Right kidney (tissue), 1 donor: ENCODE measurements at regions not wholly inside any gene's neighbourhood (a gene's known extent, or its start where the extent isn't known, plus 50 kb on each side); places are given as distances from the start of the nearest gene placed in this dataset.
"Not testable (repeated sequence)": the region's sequence is repeated elsewhere in the genome, so short reads cannot be mapped to it uniquely, and the experiment has no call there.

ENCODE experiments used
- DNase-seq: peaks from one replicate; pipeline ENCODE4 v3.0.0-alpha.2; 2016

- no peak for DNase-seq
Observed at GRCh38 chr15:56808160-56808559, 74.9 kb upstream of the ZNF280D start.

DNA sequence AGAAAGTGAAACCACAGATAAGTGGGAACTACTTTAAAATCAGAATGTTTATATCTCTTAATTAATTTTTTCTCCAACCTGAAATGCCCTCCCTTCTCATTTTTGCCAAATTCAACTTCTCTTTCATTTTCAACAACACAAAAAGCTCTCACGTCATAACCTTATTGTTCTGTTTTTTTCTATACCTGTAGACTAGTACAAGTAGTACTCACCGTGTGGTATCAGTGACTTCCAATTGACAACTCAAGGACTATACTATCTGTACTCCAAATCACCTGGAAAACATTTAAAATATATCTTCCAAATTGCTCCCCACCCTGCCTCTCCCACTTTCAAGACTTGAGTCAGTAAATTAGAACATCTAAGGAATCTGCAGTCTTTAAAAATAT lies 72.8 kb upstream of the ZNF280D start:
- DNase-seq: no peak

DNA sequence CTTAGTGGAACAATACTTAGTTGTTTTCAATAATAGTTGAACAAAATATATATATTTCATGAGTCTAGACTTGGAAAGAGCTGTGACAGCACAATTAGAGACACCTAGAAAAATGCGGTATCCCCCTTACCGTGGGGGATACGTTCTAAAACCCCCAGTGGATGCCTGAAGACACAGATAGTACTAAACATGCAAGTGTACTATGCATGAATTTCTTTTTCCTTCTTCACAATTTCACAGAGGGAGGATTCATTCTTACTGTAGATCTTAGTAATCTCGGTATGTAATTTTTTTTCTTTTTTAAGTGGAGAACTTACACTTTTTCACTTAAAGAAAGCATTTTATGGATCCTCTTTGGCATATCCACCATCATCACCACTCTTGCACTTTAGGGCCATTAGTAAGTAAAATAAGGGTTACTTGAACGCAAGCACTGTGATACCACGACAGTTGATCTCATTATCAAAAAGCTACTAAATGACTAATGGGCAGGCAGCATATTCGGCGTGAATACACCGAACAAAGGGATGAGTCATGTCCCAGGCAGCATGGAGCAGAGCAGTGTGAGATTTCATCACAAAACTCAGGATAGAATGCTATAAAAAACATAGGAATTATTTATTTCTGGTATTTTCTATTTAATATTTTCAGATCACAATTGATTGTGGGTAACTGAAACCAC lies 72.3 kb upstream of the ZNF280D start:
- no peak for DNase-seq

DNA sequence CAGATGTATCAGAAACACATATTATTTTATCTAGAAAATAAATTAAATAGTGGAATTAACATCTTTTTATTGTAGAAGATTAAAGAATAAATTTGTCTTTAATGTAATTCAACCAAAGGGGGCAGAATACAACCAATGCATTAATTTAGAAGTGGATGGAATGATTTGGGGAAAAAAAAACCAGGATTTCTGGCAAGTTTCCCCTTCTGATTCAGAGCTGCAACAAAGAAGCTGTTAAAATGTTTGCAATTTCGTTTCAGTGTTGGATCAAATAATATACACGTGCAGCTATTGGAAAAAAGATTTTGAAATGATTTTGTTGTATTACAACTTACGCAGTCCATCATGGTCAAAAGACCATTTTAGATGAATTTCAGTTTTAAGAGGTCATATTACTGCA lies 71.6 kb upstream of the ZNF280D start:
- no peak for DNase-seq

DNA sequence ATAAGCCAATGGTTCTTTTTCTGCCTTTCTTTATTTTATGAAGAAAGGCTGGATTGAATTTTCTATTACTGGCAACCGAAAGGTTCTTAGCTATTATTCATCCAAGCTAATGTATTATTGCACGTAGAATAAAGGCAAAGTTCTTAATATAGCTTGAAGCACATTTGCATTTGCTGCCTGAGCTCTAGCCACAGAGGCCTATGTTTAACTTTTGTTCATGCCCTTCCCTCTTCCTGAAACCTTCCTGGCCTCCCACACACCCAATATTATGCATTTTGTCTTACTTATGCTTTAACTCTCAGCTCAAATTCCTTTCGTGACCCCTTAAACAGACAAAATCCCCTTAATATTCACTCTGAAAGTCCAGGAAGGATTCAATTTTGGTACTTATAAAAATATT lies 71.0 kb upstream of the ZNF280D start:
- no peak for DNase-seq

DNA sequence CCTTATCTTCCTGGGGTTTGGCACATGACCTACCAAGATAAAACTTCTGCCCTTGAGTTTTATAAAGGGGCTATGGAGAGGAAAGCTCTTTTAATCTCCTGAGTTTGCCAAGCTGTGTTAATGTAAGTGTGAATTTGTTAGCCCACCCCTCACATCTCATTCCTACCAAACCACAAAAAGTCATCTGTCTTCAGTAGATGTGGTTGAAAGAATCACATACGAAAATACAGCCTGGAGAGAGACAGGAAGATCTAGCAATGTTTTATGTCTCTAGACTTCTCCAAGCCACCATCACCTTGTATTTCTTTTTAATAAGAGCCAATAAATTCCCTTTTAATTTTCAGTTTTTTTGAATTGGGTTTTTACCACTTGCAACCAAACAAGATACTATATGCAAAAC lies 68.9 kb upstream of the ZNF280D start:
- no peak for DNase-seq

DNA sequence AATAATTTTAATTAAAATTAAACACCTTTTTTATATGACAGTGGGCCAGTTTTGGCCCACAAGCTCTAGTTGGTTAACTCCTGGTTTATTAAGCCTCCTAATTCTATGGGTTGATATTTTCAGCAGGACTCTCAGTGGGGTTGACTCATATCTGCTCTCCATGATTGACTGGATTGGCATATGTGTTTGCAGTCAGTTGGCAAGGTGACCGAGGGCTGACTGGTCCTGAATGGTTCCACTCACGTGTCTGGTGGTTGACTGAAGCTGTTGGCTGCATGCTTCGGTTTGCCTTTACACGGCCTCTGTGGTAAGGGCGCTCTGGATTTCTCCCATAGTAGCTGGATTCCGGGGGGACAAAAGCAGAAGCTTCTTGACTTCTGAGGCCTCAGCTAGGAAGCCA lies 65.3 kb upstream of the ZNF280D start:
- no peak for DNase-seq

GRCh38 chr15:56797720-56798275 lies 64.5 kb upstream of the ZNF280D start:
- DNase-seq: no peak

DNA sequence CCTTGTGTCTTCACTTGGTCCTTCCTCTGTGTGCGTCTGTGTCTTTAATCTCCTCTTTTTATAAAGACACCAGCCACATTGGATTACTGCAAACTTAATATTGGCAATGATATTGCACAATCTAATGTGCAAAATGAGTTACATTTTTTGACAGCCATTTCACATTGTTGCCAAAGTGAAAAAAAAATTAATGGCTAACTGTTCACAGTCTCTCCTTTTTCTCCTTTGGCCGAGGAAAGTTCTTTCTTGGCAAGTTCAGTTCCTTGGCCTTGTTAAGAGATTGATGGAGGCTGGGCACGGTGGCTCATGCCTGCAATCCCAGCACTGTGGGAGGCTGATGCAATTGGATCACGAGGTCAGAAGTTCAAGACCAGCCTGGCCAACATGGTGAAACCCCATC lies 62.2 kb upstream of the ZNF280D start:
- no peak for DNase-seq

- DNase-seq: no peak
Observed at GRCh38 chr15:56794553-56795329, 61.4 kb upstream of the ZNF280D start.

DNA sequence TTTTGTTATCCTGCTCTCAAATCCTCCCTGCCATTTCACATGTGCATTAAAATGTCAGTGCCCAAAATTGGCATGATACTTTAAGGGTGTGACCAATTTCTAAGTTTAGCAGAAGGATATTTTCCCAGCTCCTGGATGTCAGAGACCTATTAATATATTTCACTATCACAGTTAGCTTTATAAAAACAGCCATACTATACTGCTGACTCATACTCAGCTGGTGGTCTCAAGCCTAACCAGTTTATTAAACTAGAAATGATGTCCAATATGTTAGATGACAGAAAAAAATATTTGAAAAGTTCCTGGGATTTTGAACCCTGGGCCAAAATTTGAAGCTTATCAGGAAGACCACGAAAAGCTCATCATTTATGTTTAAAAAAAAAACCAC lies 60.9 kb upstream of the ZNF280D start:
- DNase-seq: no peak

DNA sequence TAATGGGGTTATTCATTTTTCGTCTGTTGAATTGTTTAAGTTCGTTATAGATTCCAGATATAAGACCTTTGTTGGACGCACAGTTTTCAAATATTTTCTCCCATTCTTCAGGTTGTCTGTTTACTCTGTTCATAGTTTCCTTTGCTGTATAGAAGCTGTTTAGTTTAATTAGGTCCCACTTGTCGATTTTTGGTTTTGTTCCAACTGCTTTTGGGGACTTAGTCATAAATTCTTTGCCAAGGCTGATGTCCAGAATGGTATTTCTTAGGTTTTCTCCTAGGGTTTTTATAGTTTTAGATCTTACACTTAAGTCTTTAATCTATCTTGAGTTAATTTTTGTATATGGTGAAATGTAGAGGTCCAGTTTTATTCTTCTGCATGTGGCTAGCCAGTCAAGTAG lies 58.9 kb upstream of the ZNF280D start:
- DNase-seq: no peak

DNA sequence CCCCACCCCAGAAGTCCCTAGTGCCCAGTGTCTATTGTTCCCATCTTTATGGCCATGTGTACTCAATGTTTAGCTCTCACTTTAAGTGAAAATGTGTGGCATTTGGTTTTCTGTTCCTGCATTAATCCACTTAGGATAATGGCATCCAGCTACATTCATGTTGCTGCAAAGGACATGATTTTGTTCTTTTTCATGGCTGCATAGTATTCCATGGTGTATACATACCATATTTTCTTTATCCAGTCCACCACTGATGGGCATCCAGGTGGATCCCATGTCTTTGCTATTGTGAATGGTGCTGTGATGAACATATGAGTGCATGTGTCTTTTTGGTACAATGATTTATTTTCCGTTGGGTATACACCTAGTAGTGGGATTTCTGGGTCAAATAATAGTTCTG lies 58.2 kb upstream of the ZNF280D start:
- DNase-seq: not testable (repeated sequence)

- DNase-seq: no peak
Observed at GRCh38 chr15:56788359-56788758, 55.0 kb upstream of the ZNF280D start.

- no peak for DNase-seq
Observed at GRCh38 chr15:56786966-56787365, 53.7 kb upstream of the ZNF280D start.

DNA sequence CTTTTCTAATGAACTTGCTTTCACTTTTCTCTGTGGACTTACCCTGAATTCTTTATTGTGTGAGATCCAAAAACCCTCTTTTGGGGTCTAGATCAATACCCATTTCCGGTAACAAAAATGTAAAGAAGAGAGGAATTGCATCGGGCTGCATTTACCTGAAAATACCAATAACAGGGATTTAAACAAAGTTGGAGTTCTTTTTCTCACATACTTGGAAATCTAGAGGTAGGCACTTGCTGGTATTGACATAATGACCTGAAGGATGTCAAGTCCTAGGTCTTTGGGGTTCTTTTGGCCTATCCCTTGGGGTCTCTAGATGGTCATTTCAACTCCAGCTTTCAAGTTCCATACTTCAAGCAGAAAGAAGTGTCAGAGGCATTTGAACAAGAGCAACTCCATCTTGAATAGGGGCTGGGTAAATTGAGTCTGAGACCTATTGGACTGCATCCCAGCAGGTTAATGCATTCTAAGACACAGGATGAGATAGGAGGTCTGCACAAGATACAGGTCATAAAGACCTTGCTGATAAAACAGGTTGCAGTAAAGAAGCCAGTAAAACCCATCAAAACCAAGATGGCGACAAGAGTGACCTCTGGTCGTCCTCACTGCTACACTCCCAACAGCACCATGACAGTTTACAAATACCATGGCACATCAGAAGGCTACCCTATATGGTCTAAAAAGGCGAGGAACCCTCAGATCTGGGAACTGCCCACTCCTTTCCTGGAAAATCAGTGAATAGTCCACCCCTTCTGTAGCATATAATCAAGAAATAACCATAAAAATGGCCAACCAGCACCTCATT lies 50.8 kb upstream of the ZNF280D start:
- no peak for DNase-seq

- no peak for DNase-seq
Observed at GRCh38 chr15:56783156-56783856, 50.0 kb upstream of the ZNF280D start.
